ENCODE measurements at regions not wholly inside any gene's neighbourhood (a gene's known extent, or its start where the extent isn't known, plus 50 kb on each side); places are given as distances from the start of the nearest gene placed in this dataset.

DNA sequence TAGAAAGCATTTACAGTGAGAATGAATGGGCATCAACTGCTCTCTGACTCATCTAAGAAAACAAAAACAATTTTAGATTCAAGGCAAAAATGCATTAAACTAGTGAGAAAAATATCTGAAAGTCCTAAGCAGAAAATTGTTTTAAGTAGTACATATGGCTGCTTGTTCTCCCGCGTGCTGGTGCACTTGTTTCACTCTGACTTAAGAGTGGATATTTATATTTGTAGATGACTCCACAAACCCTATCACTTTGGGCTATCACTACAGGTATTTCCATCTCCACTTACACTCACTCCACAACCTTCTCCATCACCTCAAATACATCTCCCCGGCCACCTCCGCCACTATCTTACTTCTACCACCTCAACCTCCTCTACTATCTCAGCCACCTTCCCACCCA lies 253.9 kb upstream of the EGLN3 start:
- no peak for TF ChIP-seq NFIC (IDR thresholded peaks at IDR 0.05)
- TF ChIP-seq CEBPB (IDR thresholded peaks at IDR 0.05) = no peak

- no peak for TF ChIP-seq NFIC (IDR thresholded peaks at IDR 0.05)
- no peak for TF ChIP-seq EP300 (IDR thresholded peaks at IDR 0.05; ENCODE audit: borderline replicate concordance)
- no peak for TF ChIP-seq YY1 (IDR thresholded peaks at IDR 0.05; ENCODE audit: low read depth)
- no peak for TF ChIP-seq ZBTB7A (IDR thresholded peaks at IDR 0.05; ENCODE audit: low read depth)
- TF ChIP-seq RAD21 (IDR thresholded peaks at IDR 0.05; ENCODE audit: low read depth) = no peak
- TF ChIP-seq TAF1 (IDR thresholded peaks at IDR 0.05; ENCODE audit: low read depth) = no peak
- TF ChIP-seq TEAD4 (IDR thresholded peaks at IDR 0.05) = no peak
- no peak for TF ChIP-seq CREB1 (IDR thresholded peaks at IDR 0.05; ENCODE audit: low read depth)
- no peak for TF ChIP-seq TCF12 (IDR thresholded peaks at IDR 0.05; ENCODE audit: low read depth)
- TF ChIP-seq, protein P1, sequence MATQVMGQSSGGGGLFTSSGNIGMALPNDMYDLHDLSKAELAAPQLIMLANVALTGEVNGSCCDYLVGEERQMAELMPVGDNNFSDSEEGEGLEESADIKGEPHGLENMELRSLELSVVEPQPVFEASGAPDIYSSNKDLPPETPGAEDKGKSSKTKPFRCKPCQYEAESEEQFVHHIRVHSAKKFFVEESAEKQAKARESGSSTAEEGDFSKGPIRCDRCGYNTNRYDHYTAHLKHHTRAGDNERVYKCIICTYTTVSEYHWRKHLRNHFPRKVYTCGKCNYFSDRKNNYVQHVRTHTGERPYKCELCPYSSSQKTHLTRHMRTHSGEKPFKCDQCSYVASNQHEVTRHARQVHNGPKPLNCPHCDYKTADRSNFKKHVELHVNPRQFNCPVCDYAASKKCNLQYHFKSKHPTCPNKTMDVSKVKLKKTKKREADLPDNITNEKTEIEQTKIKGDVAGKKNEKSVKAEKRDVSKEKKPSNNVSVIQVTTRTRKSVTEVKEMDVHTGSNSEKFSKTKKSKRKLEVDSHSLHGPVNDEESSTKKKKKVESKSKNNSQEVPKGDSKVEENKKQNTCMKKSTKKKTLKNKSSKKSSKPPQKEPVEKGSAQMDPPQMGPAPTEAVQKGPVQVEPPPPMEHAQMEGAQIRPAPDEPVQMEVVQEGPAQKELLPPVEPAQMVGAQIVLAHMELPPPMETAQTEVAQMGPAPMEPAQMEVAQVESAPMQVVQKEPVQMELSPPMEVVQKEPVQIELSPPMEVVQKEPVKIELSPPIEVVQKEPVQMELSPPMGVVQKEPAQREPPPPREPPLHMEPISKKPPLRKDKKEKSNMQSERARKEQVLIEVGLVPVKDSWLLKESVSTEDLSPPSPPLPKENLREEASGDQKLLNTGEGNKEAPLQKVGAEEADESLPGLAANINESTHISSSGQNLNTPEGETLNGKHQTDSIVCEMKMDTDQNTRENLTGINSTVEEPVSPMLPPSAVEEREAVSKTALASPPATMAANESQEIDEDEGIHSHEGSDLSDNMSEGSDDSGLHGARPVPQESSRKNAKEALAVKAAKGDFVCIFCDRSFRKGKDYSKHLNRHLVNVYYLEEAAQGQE (IDR thresholded peaks at IDR 0.05; ENCODE audit: low read depth) = no peak
- TF ChIP-seq, protein P2, sequence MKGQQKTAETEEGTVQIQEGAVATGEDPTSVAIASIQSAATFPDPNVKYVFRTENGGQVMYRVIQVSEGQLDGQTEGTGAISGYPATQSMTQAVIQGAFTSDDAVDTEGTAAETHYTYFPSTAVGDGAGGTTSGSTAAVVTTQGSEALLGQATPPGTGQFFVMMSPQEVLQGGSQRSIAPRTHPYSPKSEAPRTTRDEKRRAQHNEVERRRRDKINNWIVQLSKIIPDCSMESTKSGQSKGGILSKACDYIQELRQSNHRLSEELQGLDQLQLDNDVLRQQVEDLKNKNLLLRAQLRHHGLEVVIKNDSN (IDR thresholded peaks at IDR 0.05) = no peak
- TF ChIP-seq MAX (IDR thresholded peaks at IDR 0.05) = no peak
- no peak for TF ChIP-seq EGR1 (IDR thresholded peaks at IDR 0.05)
Measured at GRCh38 chr14:34203251-34203722, 252.4 kb upstream of the EGLN3 start.

DNA sequence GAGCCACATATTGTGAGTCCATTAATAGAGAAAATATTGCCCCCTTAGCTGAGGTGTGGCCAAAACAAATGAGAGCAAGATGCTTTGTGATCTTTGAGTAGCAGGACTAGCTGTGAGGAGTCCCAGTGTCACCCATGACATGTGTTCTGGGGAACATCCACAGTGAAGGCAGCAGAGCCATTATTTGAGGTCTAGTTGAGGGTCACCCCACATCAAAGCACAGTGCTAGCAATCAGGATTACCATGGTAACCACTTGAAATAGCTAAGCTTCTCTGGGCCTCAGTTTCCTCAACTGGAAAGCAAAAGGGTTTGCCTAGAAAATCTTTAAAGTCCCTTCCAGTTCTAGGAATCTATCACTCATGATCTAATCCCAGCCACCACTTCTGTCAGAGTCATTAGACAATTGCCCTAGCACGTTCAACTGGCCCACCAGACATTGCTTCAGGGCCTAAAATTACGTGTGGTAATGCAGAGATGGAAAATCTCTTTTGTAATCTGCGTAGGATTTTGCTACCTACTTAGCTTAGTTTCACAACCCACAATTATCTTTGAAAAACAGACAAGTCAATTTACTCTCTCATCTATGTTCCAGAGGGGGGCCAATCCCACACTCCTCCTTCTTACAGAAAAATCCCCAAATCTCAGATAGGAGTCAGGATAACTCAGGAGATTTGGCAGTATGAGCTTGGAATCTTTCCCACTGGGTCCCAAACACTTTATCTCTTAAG lies 251.2 kb upstream of the EGLN3 start:
- no peak for TF ChIP-seq MAX (IDR thresholded peaks at IDR 0.05)
- TF ChIP-seq NFIC (IDR thresholded peaks at IDR 0.05) = no peak
- no peak for TF ChIP-seq TCF12 (IDR thresholded peaks at IDR 0.05; ENCODE audit: low read depth)
- no peak for TF ChIP-seq YY1 (IDR thresholded peaks at IDR 0.05; ENCODE audit: low read depth)
- TF ChIP-seq, protein P1 (IDR thresholded peaks at IDR 0.05; ENCODE audit: low read depth) = no peak

DNA sequence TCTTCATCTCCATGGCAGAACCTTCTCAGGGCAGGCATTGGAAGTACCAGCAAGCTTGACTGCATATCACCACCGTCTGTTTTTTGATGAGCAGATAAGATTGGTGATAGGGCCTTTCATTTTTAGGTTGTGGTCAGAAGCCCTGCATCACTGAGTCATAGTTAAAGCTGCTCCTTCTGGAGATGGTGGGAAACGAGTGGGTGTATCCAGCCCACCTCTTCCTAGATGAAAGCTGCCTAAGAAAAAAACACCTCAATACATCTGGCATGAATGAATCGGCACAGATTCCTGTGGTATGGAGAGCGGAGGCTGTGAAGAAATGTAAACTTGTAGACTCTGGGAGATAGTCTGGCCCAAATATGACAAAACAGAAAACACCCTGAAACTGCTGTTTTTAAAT lies 248.7 kb upstream of the EGLN3 start:
- TF ChIP-seq ZBTB7A (IDR thresholded peaks at IDR 0.05; ENCODE audit: low read depth) = no peak
- TF ChIP-seq EGR1 (IDR thresholded peaks at IDR 0.05) = no peak
- TF ChIP-seq CEBPB (IDR thresholded peaks at IDR 0.05) = no peak
- no peak for TF ChIP-seq TAF1 (IDR thresholded peaks at IDR 0.05; ENCODE audit: low read depth)
- TF ChIP-seq EP300 (IDR thresholded peaks at IDR 0.05; ENCODE audit: borderline replicate concordance) = no peak
- no peak for TF ChIP-seq YY1 (IDR thresholded peaks at IDR 0.05; ENCODE audit: low read depth)
- no peak for TF ChIP-seq RAD21 (IDR thresholded peaks at IDR 0.05; ENCODE audit: low read depth)
- TF ChIP-seq FOXM1 (IDR thresholded peaks at IDR 0.05; ENCODE audit: borderline replicate concordance, low read depth) = no peak

GRCh38 chr14:34198096-34198495 lies 247.2 kb upstream of the EGLN3 start:
- TF ChIP-seq RAD21 (IDR thresholded peaks at IDR 0.05; ENCODE audit: low read depth) = no peak
- no peak for TF ChIP-seq MAX (IDR thresholded peaks at IDR 0.05)
- TF ChIP-seq, protein P2 (IDR thresholded peaks at IDR 0.05) = no peak
- TF ChIP-seq CREB1 (IDR thresholded peaks at IDR 0.05; ENCODE audit: low read depth) = no peak

- no peak for TF ChIP-seq MAX (IDR thresholded peaks at IDR 0.05)
- no peak for TF ChIP-seq CREB1 (IDR thresholded peaks at IDR 0.05; ENCODE audit: low read depth)
- no peak for TF ChIP-seq ZBTB7A (IDR thresholded peaks at IDR 0.05; ENCODE audit: low read depth)
- TF ChIP-seq FOXM1 (IDR thresholded peaks at IDR 0.05; ENCODE audit: borderline replicate concordance, low read depth) = no peak
- no peak for TF ChIP-seq EGR1 (IDR thresholded peaks at IDR 0.05)
- no peak for TF ChIP-seq TEAD4 (IDR thresholded peaks at IDR 0.05)
- no peak for TF ChIP-seq TCF12 (IDR thresholded peaks at IDR 0.05; ENCODE audit: low read depth)
- TF ChIP-seq YY1 (IDR thresholded peaks at IDR 0.05; ENCODE audit: low read depth) = no peak
- no peak for TF ChIP-seq EP300 (IDR thresholded peaks at IDR 0.05; ENCODE audit: borderline replicate concordance)
- TF ChIP-seq, protein P1 (IDR thresholded peaks at IDR 0.05; ENCODE audit: low read depth) = no peak
- no peak for TF ChIP-seq RAD21 (IDR thresholded peaks at IDR 0.05; ENCODE audit: low read depth)
- TF ChIP-seq NFIC (IDR thresholded peaks at IDR 0.05) = no peak
- TF ChIP-seq TAF1 (IDR thresholded peaks at IDR 0.05; ENCODE audit: low read depth) = no peak
- TF ChIP-seq CEBPB (IDR thresholded peaks at IDR 0.05) = no peak
- TF ChIP-seq, protein P2 (IDR thresholded peaks at IDR 0.05) = no peak
Measured at GRCh38 chr14:34195964-34196363, 245.1 kb upstream of the EGLN3 start.
